WI38 (cell line): ENCODE measurements at regions not wholly inside any gene's neighbourhood (a gene's known extent, or its start where the extent isn't known, plus 50 kb on each side); places are given as distances from the start of the nearest gene placed in this dataset.

Source experiments
- H3K4me3 ChIP-seq: 2 replicates; pipeline ENCODE4 v1.5.1; 2011; ENCODE audit warnings: low read depth, mild to moderate bottlenecking, control low read depth, low read length
- CTCF ChIP-seq: IDR thresholded peaks from 2 replicates; pipeline ENCODE4 v1.5.1; 2012; ENCODE audit warnings: low read depth, mild to moderate bottlenecking, control low read depth, low read length

- TF ChIP-seq CTCF, result no peak
- H3K4me3 ChIP-seq, result no peak overlapping the region
Observed at GRCh38 chr13:47168066-47168465, 271.2 kb upstream of the HTR2A start.

GRCh38 chr13:47166336-47166735 lies 269.5 kb upstream of the HTR2A start:
- H3K4me3 ChIP-seq, result no peak overlapping the region
- TF ChIP-seq CTCF, result no peak

- H3K4me3 ChIP-seq, result no peak overlapping the region
- no peak for TF ChIP-seq CTCF
Observed at GRCh38 chr13:47159853-47160550, 263.1 kb upstream of the HTR2A start.

- H3K4me3 ChIP-seq, result no peak overlapping the region
- TF ChIP-seq CTCF, result no peak
Observed at GRCh38 chr13:47158593-47158992, 261.7 kb upstream of the HTR2A start.

GRCh38 chr13:47148543-47148942 lies 251.7 kb upstream of the HTR2A start:
- H3K4me3 ChIP-seq, result no peak overlapping the region
- no peak for TF ChIP-seq CTCF

GRCh38 chr13:47147812-47148119 lies 250.9 kb upstream of the HTR2A start:
- no peak for TF ChIP-seq CTCF
- no peak overlapping the region for H3K4me3 ChIP-seq

- TF ChIP-seq CTCF, result no peak
- no peak overlapping the region for H3K4me3 ChIP-seq
Observed at GRCh38 chr13:47146991-47147811, 250.3 kb upstream of the HTR2A start.
